ENCODE measurements at regions not wholly inside any gene's neighbourhood (a gene's known extent, or its start where the extent isn't known, plus 50 kb on each side); places are given as distances from the start of the nearest gene placed in this dataset.

DNA sequence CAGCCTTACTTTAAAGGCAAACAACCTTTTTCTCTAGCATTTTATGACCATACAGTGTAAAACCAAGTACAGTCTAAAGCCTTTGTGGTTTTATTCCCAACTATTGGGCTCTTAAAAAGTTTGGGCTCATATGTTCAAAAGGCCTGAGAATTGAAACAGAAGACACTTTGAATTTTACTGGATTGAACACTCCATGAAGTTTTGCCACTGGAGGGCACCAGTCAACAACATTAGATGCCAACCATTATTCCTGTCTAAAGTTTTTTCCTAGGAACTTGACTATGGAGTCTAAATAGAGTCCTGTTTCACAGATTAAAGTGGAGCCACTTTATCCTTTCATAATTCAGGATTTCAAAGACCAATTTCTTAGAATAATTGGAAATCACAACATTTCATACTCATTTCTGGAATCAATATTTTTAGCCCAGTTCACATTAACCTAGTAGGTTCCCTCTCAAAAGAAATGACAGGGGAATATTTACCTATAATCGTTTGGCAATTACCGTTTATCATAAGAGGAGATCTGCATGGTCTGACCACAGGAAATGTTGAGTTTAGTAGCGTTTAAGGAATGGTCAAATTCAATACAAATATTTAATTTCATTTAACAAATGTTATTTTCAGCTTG, 244.1 kb upstream of the PDZRN3 start:
- H3K27ac ChIP-seq, result no peak overlapping the region
- peak; percentile 83 for TF ChIP-seq CTCF (conservative IDR thresholded peaks at IDR 0.05)

DNA sequence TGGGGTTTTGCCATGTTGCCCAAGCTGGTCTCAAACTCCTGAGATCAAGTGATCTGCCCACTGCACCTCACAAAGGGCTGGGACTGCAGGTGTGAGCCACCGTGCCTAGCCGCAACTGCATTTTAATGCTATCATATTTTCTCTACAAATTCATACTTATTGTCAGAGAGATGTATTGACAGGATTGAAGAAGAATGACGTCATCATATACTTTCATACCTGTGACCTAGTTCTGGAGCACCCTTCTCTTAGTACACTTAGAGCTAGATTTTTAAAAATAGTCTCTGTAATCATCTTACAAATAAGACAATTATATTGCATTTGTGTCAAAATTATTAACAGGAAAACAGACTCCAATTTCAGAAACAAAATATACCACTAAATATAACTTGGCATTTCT, 242.8 kb upstream of the PDZRN3 start:
- TF ChIP-seq CTCF (conservative IDR thresholded peaks at IDR 0.05), result no peak
- H3K27ac ChIP-seq, result no peak overlapping the region

- TF ChIP-seq CTCF (conservative IDR thresholded peaks at IDR 0.05), result no peak
- no peak overlapping the region for H3K27ac ChIP-seq
Observed at GRCh38 chr3:73866846-73867245, 242.1 kb upstream of the PDZRN3 start.

GRCh38 chr3:73863546-73864079, 238.9 kb upstream of the PDZRN3 start:
- TF ChIP-seq CTCF (conservative IDR thresholded peaks at IDR 0.05), result no peak
- H3K27ac ChIP-seq, result no peak overlapping the region

DNA sequence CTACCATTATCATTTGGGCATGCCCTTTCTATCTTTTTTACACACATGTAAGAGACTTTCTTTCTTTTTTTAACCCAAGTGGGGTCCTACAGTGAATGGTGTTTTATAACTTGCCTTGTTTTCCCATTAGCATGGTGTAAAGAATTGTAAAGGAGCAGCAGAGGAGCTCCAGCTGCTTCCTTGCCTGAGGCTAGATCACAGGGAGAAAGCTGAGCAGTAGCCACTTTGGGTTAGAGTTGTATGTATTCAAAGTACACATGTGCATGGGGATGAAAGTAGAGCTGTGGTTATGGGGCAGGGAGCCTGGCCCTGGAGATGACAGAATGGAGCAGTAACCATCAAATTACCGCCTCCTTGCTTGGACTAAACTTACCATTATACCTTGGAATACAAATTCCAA, 231.1 kb upstream of the PDZRN3 start:
- no peak overlapping the region for H3K27ac ChIP-seq
- TF ChIP-seq CTCF (conservative IDR thresholded peaks at IDR 0.05), result no peak

DNA sequence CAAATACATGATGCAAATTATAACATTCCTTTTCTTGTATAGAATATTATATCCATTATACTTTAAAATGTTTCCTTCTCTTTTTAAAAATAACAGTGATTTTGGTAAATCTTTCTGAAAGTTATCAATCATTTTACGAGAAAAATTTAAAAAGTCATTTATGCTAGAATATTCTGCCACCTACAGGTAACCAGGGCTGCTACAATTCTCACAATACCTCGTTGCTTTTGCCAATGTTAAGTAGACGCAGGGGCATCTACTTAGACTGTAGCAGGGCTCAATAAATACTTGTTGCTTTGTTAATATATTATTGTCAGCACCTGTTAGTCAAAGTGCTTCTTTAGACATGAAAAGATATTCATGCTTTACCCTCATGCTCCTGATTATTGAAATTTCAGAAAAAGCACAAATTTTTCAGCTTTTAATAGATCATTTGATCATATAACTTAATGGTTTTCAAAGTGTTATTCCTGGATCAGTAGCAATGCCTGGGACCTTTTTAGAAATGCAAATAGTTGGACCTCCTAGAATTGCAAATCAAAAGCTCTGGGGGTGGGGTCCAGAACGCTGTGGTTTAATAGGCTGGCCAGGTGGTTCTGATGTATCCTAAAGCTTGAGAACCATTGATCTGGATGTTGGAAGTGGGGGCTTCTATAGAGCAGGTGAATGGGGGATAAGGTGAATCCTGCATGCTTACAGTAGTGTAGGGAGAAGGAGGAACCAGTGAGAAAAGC, 223.6 kb upstream of the PDZRN3 start:
- TF ChIP-seq CTCF (conservative IDR thresholded peaks at IDR 0.05), result peak; percentile 92
- H3K27ac ChIP-seq, result no peak overlapping the region

DNA sequence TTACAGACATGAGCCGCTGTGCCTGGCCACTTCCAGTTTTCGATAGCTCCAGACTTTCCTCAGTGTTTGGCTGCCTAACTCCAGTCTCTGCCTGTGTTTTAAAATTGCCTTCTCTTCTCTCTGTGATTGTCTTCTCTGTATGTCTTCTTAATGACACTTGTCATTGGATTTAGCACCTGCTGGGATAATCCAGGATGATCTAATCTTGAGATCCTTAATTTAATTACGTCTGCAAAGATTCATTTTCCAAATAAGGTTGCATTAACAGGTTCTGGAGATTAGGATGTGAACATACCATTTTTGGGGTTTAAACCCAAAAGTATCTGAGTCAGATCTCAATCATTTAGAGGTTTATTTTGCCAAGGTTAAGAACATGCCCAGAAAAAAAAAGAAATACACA, 222.2 kb upstream of the PDZRN3 start:
- no peak for TF ChIP-seq CTCF (conservative IDR thresholded peaks at IDR 0.05)
- H3K27ac ChIP-seq, result no peak overlapping the region
